Neural cell (in vitro differentiated cells): ENCODE measurements at regions not wholly inside any gene's neighbourhood (a gene's known extent, or its start where the extent isn't known, plus 50 kb on each side); places are given as distances from the start of the nearest gene placed in this dataset.

Experiments
- H2AFZ ChIP-seq: fragments of 200-600, 300-800 bp; sonication (generic), shearing (Covaris generic); 2 replicates; pipeline ENCODE4 v1.6.0; 2014; ENCODE audit warnings: low read depth, mild to moderate bottlenecking, antibody characterized with exemption, low read length, moderate library complexity
- H3F3A ChIP-seq: fragments of 200-600 bp; shearing (Covaris generic); 2 replicates; pipeline ENCODE4 v1.6.1; 2016; ENCODE audit warnings: mild to moderate bottlenecking, moderate library complexity, mixed read lengths, antibody characterized with exemption, low read length; ENCODE audit not compliant: insufficient read depth, poor library complexity, severe bottlenecking
- H3K27ac ChIP-seq: fragments of 200-600, 300-800 bp; sonication (generic), shearing (Covaris generic); 2 replicates; pipeline ENCODE4 v1.5.1; 2014; ENCODE audit warnings: mild to moderate bottlenecking, low read length, moderate library complexity
- H3K27me3 ChIP-seq: fragments of 300-800, 200-600 bp; sonication (generic), shearing (Covaris generic); 2 replicates; pipeline ENCODE4 v1.6.0; 2014; ENCODE audit warnings: mild to moderate bottlenecking, low read depth, low read length, moderate library complexity; ENCODE audit not compliant: insufficient read depth
- H3K36me3 ChIP-seq: fragments of 300-800, 200-600 bp; sonication (generic), shearing (Covaris generic); 2 replicates; pipeline ENCODE4 v1.5.1; 2014; ENCODE audit warnings: mild to moderate bottlenecking, antibody characterized with exemption, low read length, moderate library complexity; ENCODE audit not compliant: insufficient read depth
- H3K4me2 ChIP-seq: fragments of 300-800, 200-600 bp; sonication (generic), shearing (Covaris generic); 2 replicates; pipeline ENCODE4 v1.6.0; 2014; ENCODE audit warnings: mild to moderate bottlenecking, low read length
- H3K4me3 ChIP-seq: fragments of 300-800, 200-600 bp; sonication (generic), shearing (Covaris generic); 2 replicates; pipeline ENCODE4 v1.5.1; 2014; ENCODE audit warnings: mild to moderate bottlenecking, low read length, moderate library complexity
- H3K79me2 ChIP-seq: fragments of 200-600 bp; shearing (Covaris generic); replicated peaks from 2 replicates; pipeline ENCODE4 v1.6.0; 2014; ENCODE audit warnings: mild to moderate bottlenecking, low read length, moderate library complexity; ENCODE audit not compliant: insufficient read depth
- H3K9ac ChIP-seq: fragments of 300-800, 200-600 bp; sonication (generic), shearing (Covaris generic); 2 replicates; pipeline ENCODE4 v1.6.1; 2016; ENCODE audit warnings: mild to moderate bottlenecking, low read length, mixed read lengths
- H3K9me2 ChIP-seq: fragments of 200-600 bp; shearing (Covaris generic); 2 replicates; pipeline ENCODE4 v1.6.1; 2016; ENCODE audit warnings: mild to moderate bottlenecking, low read length, mixed read lengths; ENCODE audit not compliant: insufficient read depth
- H3K9me3 ChIP-seq: fragments of 200-600, 300-800 bp; sonication (generic), shearing (Covaris generic); 2 replicates; pipeline ENCODE4 v1.6.1; 2016; ENCODE audit warnings: mild to moderate bottlenecking, mixed run types, low read length, moderate library complexity, mixed read lengths
- H4K20me1 ChIP-seq: fragments of 200-600 bp; shearing (Covaris generic); 2 replicates; pipeline ENCODE4 v1.6.1; 2016; ENCODE audit warnings: mild to moderate bottlenecking, mixed run types; ENCODE audit not compliant: insufficient read depth
- EP300 ChIP-seq: fragments of 450-650 bp; conservative IDR thresholded peaks from 2 replicates; pipeline ENCODE4 v1.6.1; 2014; ENCODE audit warnings: antibody characterized with exemption, mild to moderate bottlenecking, moderate library complexity; ENCODE audit not compliant: poor library complexity, severe bottlenecking
- EZH2 ChIP-seq: fragments of 200-600, 300-800 bp; shearing (Covaris generic), sonication (generic); IDR thresholded peaks from 2 replicates; pipeline ENCODE4 v1.6.1; 2014; ENCODE audit warnings: antibody characterized with exemption, low read length, borderline replicate concordance, mild to moderate bottlenecking; ENCODE audit not compliant: insufficient read depth, poor library complexity, severe bottlenecking
- MXI1 ChIP-seq: fragments of 450-650 bp; conservative IDR thresholded peaks from 2 replicates; pipeline ENCODE4 v1.6.1; 2014; ENCODE audit warnings: antibody characterized with exemption, mild to moderate bottlenecking; ENCODE audit not compliant: poor library complexity, severe bottlenecking
- POLR2AphosphoS5 ChIP-seq: IDR thresholded peaks from 2 replicates; pipeline ENCODE4 v1.6.1; 2012
- RAD21 ChIP-seq: fragments of 450-650 bp; conservative IDR thresholded peaks from 2 replicates; pipeline ENCODE4 v1.6.1; 2014; ENCODE audit warnings: antibody characterized with exemption, mild to moderate bottlenecking, moderate library complexity
- SMC3 ChIP-seq: fragments of 450-650 bp; conservative IDR thresholded peaks from 2 replicates; pipeline ENCODE4 v1.6.1; 2014; ENCODE audit warnings: antibody characterized with exemption, mild to moderate bottlenecking, moderate library complexity; ENCODE audit not compliant: poor library complexity
- TAF1 ChIP-seq: IDR thresholded peaks from 2 replicates; pipeline ENCODE4 v1.6.1; 2012; ENCODE audit warnings: low read depth
- TF ChIP-seq, protein P1 (sequence below): fragments of 450-650 bp; IDR thresholded peaks from 2 replicates; pipeline ENCODE4 v1.5.1; 2014; ENCODE audit warnings: antibody characterized with exemption, mild to moderate bottlenecking, moderate library complexity; ENCODE audit not compliant: poor library complexity, severe bottlenecking
- TF ChIP-seq, protein P2 (sequence below): IDR thresholded peaks from 2 replicates; pipeline ENCODE4 v1.6.1; 2012; ENCODE audit warnings: borderline replicate concordance

DNA sequence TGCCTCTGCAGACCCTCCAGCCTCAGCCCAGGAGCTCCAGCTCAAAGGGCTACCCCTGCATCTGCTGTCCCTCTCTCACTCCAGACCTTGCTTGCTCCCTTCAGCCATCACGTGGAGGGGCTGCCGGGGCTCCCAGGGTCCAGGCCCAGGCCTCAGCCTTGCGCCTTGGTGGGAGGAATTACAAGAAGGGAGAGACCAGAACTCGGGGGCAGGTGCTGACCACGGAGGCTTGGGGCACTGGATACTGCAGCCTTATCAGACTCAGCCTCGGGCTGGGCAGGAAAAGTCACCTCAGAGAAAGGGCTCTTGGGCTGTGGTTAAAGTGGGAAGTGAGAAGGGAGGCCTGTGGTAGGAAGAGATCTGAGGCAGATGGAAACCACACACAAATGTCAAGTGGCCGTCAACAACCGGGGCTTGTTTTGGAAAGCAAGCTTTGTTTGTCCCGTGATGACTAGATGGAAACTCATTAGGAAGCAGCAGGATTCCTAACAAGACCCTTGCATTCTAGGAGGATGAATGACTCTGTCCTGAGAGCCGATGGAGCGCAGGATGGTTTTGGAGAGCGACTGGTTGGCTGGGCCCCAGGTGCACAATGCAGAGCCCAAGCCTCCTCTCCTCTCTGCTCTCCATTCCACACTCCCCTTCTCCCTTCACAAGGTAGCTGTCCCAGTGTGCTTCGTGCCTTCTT is 1321.7 kb downstream of the TBC1D22A start:
- Histone ChIP-seq H3K9ac (no peak overlapping the region), H3K27ac (no peak overlapping the region), H3K36me3 (no peaks in the 10 kb centered on the region), H3K9me2 (no peaks in the 10 kb centered on the region), H4K20me1 (no peaks in the 10 kb centered on the region), H3K9me3 (no peaks in the 10 kb centered on the region), H2AFZ (no peak overlapping the region), H3K4me3 (no peak overlapping the region), H3F3A (no peaks in the 10 kb centered on the region), H3K79me2 (no peaks in the 10 kb centered on the region), H3K4me2 (no peak overlapping the region), H3K27me3 (no peaks in the 10 kb centered on the region)
- TF ChIP-seq POLR2AphosphoS5 (no peak), SMC3 (no peak), EZH2 (no peak), TAF1 (no peak), RAD21 (no peak), EP300 (no peak), MXI1 (no peak)
- TF ChIP-seq, protein P1, sequence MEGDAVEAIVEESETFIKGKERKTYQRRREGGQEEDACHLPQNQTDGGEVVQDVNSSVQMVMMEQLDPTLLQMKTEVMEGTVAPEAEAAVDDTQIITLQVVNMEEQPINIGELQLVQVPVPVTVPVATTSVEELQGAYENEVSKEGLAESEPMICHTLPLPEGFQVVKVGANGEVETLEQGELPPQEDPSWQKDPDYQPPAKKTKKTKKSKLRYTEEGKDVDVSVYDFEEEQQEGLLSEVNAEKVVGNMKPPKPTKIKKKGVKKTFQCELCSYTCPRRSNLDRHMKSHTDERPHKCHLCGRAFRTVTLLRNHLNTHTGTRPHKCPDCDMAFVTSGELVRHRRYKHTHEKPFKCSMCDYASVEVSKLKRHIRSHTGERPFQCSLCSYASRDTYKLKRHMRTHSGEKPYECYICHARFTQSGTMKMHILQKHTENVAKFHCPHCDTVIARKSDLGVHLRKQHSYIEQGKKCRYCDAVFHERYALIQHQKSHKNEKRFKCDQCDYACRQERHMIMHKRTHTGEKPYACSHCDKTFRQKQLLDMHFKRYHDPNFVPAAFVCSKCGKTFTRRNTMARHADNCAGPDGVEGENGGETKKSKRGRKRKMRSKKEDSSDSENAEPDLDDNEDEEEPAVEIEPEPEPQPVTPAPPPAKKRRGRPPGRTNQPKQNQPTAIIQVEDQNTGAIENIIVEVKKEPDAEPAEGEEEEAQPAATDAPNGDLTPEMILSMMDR, result no peak
- TF ChIP-seq, protein P2, sequence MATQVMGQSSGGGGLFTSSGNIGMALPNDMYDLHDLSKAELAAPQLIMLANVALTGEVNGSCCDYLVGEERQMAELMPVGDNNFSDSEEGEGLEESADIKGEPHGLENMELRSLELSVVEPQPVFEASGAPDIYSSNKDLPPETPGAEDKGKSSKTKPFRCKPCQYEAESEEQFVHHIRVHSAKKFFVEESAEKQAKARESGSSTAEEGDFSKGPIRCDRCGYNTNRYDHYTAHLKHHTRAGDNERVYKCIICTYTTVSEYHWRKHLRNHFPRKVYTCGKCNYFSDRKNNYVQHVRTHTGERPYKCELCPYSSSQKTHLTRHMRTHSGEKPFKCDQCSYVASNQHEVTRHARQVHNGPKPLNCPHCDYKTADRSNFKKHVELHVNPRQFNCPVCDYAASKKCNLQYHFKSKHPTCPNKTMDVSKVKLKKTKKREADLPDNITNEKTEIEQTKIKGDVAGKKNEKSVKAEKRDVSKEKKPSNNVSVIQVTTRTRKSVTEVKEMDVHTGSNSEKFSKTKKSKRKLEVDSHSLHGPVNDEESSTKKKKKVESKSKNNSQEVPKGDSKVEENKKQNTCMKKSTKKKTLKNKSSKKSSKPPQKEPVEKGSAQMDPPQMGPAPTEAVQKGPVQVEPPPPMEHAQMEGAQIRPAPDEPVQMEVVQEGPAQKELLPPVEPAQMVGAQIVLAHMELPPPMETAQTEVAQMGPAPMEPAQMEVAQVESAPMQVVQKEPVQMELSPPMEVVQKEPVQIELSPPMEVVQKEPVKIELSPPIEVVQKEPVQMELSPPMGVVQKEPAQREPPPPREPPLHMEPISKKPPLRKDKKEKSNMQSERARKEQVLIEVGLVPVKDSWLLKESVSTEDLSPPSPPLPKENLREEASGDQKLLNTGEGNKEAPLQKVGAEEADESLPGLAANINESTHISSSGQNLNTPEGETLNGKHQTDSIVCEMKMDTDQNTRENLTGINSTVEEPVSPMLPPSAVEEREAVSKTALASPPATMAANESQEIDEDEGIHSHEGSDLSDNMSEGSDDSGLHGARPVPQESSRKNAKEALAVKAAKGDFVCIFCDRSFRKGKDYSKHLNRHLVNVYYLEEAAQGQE, result no peak

DNA sequence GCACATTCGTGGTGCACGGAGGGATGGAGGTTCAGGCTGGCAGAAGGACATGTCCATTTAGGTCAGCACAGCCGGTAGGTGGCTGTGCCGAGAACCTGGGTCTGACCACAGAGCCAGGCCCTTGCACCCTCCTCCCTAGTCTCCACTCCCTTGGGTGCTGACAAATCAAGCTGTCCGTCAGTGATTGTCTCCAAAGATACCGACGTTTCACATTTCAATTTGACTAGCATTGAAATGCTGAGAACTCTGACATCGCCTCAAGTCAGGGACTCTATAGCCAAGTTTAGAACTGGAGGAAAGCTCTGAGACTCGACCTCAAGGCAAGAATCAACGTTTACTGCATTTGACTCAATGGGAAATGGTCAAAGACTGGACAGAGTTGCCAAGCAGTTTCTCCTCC is 1321.1 kb downstream of the TBC1D22A start:
- Histone ChIP-seq H3K4me2 (no peak overlapping the region), H3K79me2 (no peaks in the 10 kb centered on the region), H3K9ac (no peak overlapping the region), H2AFZ (no peak overlapping the region), H3K27ac (no peak overlapping the region), H3F3A (no peaks in the 10 kb centered on the region), H3K27me3 (no peaks in the 10 kb centered on the region), H3K9me3 (no peaks in the 10 kb centered on the region), H4K20me1 (no peaks in the 10 kb centered on the region), H3K9me2 (no peaks in the 10 kb centered on the region), H3K36me3 (no peaks in the 10 kb centered on the region), H3K4me3 (no peak overlapping the region)
- TF ChIP-seq EZH2, result no peak
- no peak for TF ChIP-seq TAF1
- TF ChIP-seq, protein P2, result no peak
- TF ChIP-seq, protein P1, result no peak
- TF ChIP-seq POLR2AphosphoS5, result no peak
